K562 (cell line): ENCODE measurements at regions not wholly inside any gene's neighbourhood (a gene's known extent, or its start where the extent isn't known, plus 50 kb on each side); places are given as distances from the start of the nearest gene placed in this dataset.

Source experiments
- ATAC-seq: fragments of 200-7000 bp; cut with Tn5 transposase; 3 replicates; pipeline ENCODE4 v1.9.1; 2020; ENCODE audit warnings: moderate library complexity
- BruUV-seq: library from RNA; stranded (reverse); fragments of 400-500 nt; replicated peaks from 2 replicates; lab custom pipeline; 2021; lab: Mats Ljungman, UMichigan
- CTCF ChIA-PET: fragments of 300-600 bp; formaldehyde crosslinking; extraction: SDS; loops from one replicate; lab custom pipeline; 2021; ENCODE audit warnings: low intra/inter-chr PET ratio; lab: Yijun Ruan, JAX
- POLR2A ChIA-PET: fragments of 300-600, 350-650 bp; sonication (Branson Sonifier 250); formaldehyde crosslinking; extraction: SDS; loops from one replicate; lab custom pipeline; 2021; ENCODE audit warnings: antibody characterized with exemption, inconsistent platforms; lab: Yijun Ruan, JAX
- DNase-seq, 4 experiments: peaks; one replicate each; pipeline versions ENCODE4 v3.0.0 to v3.0.0-alpha.2; 2011 to 2018; ENCODE audit warnings: low spot score in 3 of 4, mixed read lengths in 3 of 4; ENCODE audit errors: extremely low read depth in 1 of 4
- FAIRE-seq: peaks from 2 replicates; lab custom pipeline; 2011; peaks lifted over from hg19 to GRCh38; lab: Jason Lieb, UNC
- H2AFZ ChIP-seq: 2 replicates; pipeline ENCODE4 v1.6.0; 2011; ENCODE audit warnings: low read depth, low read length, control low read depth, inconsistent platforms
- H3K27ac ChIP-seq: fragments of 200-600 bp; 3 replicates; pipeline ENCODE4 v1.8.0; 2011; ENCODE audit warnings: low read depth, mild to moderate bottlenecking, control low read depth, inconsistent platforms, low read length, moderate library complexity, mixed read lengths; ENCODE audit errors: extremely low read depth
- H3K27me3 ChIP-seq, 2 experiments: fragments of 300-600 bp in 1 of 2; 2 replicates in 1 of 2; 3 replicates in 1 of 2; pipeline versions ENCODE4 v1.6.0 to v1.8.0; 2011; ENCODE audit warnings: inconsistent platforms in 2 of 2, low read length in 2 of 2, mild to moderate bottlenecking in 1 of 2, mixed read lengths in 1 of 2, moderate library complexity in 1 of 2; ENCODE audit not compliant: control insufficient read depth in 2 of 2, insufficient read depth in 2 of 2
- H3K36me3 ChIP-seq: fragments of 300-600 bp; 3 replicates; pipeline ENCODE4 v1.8.0; 2011; ENCODE audit warnings: mild to moderate bottlenecking, low read length, inconsistent platforms; ENCODE audit not compliant: control insufficient read depth, insufficient read depth
- H3K4me1 ChIP-seq, 2 experiments: fragments of 200-600 bp in 1 of 2; replicated peaks in 1 of 2; 2 replicates in 1 of 2; 3 replicates in 1 of 2; pipeline versions ENCODE4 v1.5.1 to v1.8.0; 2011; ENCODE audit warnings: inconsistent platforms in 2 of 2, low read length in 2 of 2, mild to moderate bottlenecking in 1 of 2, mixed read lengths in 1 of 2, moderate library complexity in 1 of 2; ENCODE audit not compliant: control insufficient read depth in 2 of 2, insufficient read depth in 2 of 2
- H3K4me2 ChIP-seq: 2 replicates; pipeline ENCODE4 v1.6.1; 2011; ENCODE audit warnings: low read length, control low read depth, inconsistent platforms, mixed read lengths; ENCODE audit not compliant: insufficient read depth
- H3K4me3 ChIP-seq: fragments of 200-600 bp; sonication (generic), shearing (Covaris generic); 2 replicates; pipeline ENCODE4 v1.5.1; 2016; ENCODE audit warnings: control low read depth, inconsistent platforms
- H3K79me2 ChIP-seq: fragments of 200-600 bp; 3 replicates; pipeline ENCODE4 v1.8.0; 2011; ENCODE audit warnings: low read length, inconsistent platforms; ENCODE audit not compliant: control insufficient read depth, insufficient read depth
- H3K9ac ChIP-seq, 2 experiments: 2 replicates each; pipeline versions ENCODE4 v1.6.0 to v1.6.1; 2011; ENCODE audit warnings: low read depth in 2 of 2, low read length in 2 of 2, control low read depth in 1 of 2, inconsistent platforms in 1 of 2, mild to moderate bottlenecking in 1 of 2, mixed read lengths in 1 of 2; ENCODE audit not compliant: insufficient read depth in 1 of 2
- H3K9me1 ChIP-seq: one replicate; pipeline ENCODE4 v1.6.0; 2011; ENCODE audit warnings: inconsistent platforms, mild to moderate bottlenecking, low read length, moderate library complexity; ENCODE audit not compliant: control insufficient read depth, insufficient read depth
- H3K9me3 ChIP-seq: replicated peaks from 2 replicates; pipeline ENCODE4 v1.5.1; 2011; ENCODE audit warnings: low read depth, low read length, inconsistent platforms; ENCODE audit not compliant: control insufficient read depth, insufficient read depth
- H4K20me1 ChIP-seq: replicated peaks from 2 replicates; pipeline ENCODE4 v1.6.1; 2011; ENCODE audit warnings: low read length, inconsistent platforms, mixed read lengths; ENCODE audit not compliant: control insufficient read depth, insufficient read depth
- CREB5 ChIP-seq: fragments of 250-450 bp; sonication (Bioruptor Pico); IDR thresholded peaks from 2 replicates; pipeline ENCODE4 v1.5.0; 2020; ENCODE audit warnings: mild to moderate bottlenecking
- NFRKB ChIP-seq: fragments of 450-650 bp; IDR thresholded peaks from 2 replicates; pipeline ENCODE4 v1.6.1; 2016; ENCODE audit warnings: low read depth
- STAG1 ChIP-seq: sonication (generic); formaldehyde crosslinking; IDR thresholded peaks from 2 replicates; pipeline ENCODE4 v1.5.0; 2020; ENCODE audit warnings: missing genetic modification reagents, borderline replicate concordance
- TCFL5 ChIP-seq: fragments of 250-450 bp; sonication (Bioruptor Pico); conservative IDR thresholded peaks from 2 replicates; pipeline ENCODE4 v1.6.1; 2021; ENCODE audit warnings: mild to moderate bottlenecking, moderate library complexity, matching md5 sums
- ZBTB11 ChIP-seq, 3 experiments: fragments of 200-800 bp in 1 of 3; fragments of 250-450 bp in 1 of 3; fragments of 450-650 bp in 1 of 3; sonication (Bioruptor Pico) in 1 of 3; sonication (Bioruptor generic) in 1 of 3; formaldehyde crosslinking in 1 of 3; IDR thresholded peaks; 2 replicates each; pipeline versions ENCODE4 v1.6.1 to v1.8.0; 2016 to 2022; ENCODE audit warnings: mild to moderate bottlenecking in 2 of 3, missing genetic modification characterization in 2 of 3, missing compliant biosample characterization in 1 of 3, moderate library complexity in 1 of 3
- ZNF224 ChIP-seq: sonication (generic); formaldehyde crosslinking; IDR thresholded peaks from 2 replicates; pipeline ENCODE4 v1.8.0; 2022; ENCODE audit warnings: mild to moderate bottlenecking, missing genetic modification reagents
- ZNF3 ChIP-seq: fragments of 250-450 bp; sonication (Bioruptor Pico); IDR thresholded peaks from 2 replicates; pipeline ENCODE4 v1.5.0; 2021; ENCODE audit warnings: mild to moderate bottlenecking, moderate library complexity
- WGBS: fragments of 100-300 bp; shearing (Covaris generic); methylation state at CpG from one replicate; pipeline ENCODE4 v1.1.6; 2016; ENCODE audit warnings: low coverage, mixed read lengths; ENCODE audit not compliant: insufficient coverage; ENCODE audit errors: missing lambda C conversion rate; 5-methylcytosine and 5-hydroxymethylcytosine counted together
- in situ Hi-C: fragments of 300-500 bp; cut with MboI; formaldehyde crosslinking; loops from 4 replicates; pipeline ENCODE4 v1.15.0; 2018; ENCODE audit warnings: inconsistent platforms, mixed read lengths
- intact Hi-C: fragments of 100-400 bp; cut with micrococcal nuclease; formaldehyde crosslinking; loops from 2 replicates; pipeline ENCODE4 v1.14.2; 2022

GRCh38 chr6:40286721-40287120 is 300.4 kb downstream of the LRFN2 start:
- peaks cover 2% of the 10 kb centered on the region for H3K9me1 ChIP-seq
- WGBS, result 0% methylated on average over 3 of the region's 3 CpGs
- in situ Hi-C loops, result no loop called here
- BruUV-seq, result no TSS peak
- ATAC-seq (no peak), DNase-seq (no peak), FAIRE-seq (no peak)
- no peaks in the 10 kb centered on the region for H3K79me2 ChIP-seq
- H3K4me1 ChIP-seq, result no peaks in the 10 kb centered on the region
- intact Hi-C loops, result no loop called here
- H4K20me1 ChIP-seq, result no peaks in the 10 kb centered on the region
- H2AFZ ChIP-seq, result no peak overlapping the region
- no peaks in the 10 kb centered on the region for H3K9me3 ChIP-seq
- no peak for TF ChIP-seq ZNF3 (CRISPR knock-in tag)
- no peak overlapping the region for H3K4me2 ChIP-seq
- ChIA-PET POLR2A (interaction anchor here (0.7 kb wide), 1 partner anchor 1482 kb away, joined by 3 read pairs; no protein-coding TSS in a partner anchor), CTCF (interaction anchor here (0.5 to 0.7 kb wide), 2 partner anchors 10 to 306 kb away, joined by 3 read pairs; no protein-coding TSS in a partner anchor)
- no peaks in the 10 kb centered on the region for H3K36me3 ChIP-seq
- peaks cover 4 to 22% of the 10 kb centered on the region in 2 experiments; a peak in 2 of 5 replicates for H3K27me3 ChIP-seq
- no peak overlapping the region for H3K9ac ChIP-seq
- no peak overlapping the region for H3K4me3 ChIP-seq
- no peak overlapping the region for H3K27ac ChIP-seq

GRCh38 chr6:40285996-40286395 is 301.2 kb downstream of the LRFN2 start:
- WGBS, result 2% methylated on average over 10 of the region's 10 CpGs
- ChIA-PET POLR2A (interaction anchor here (0.7 kb wide), 1 partner anchor 1481 kb away, joined by 3 read pairs; no protein-coding TSS in a partner anchor), CTCF (interaction anchor here (0.5 kb wide), 1 partner anchor 9 kb away, joined by 3 read pairs; no protein-coding TSS in a partner anchor)
- no TSS peak for BruUV-seq
- FAIRE-seq (no peak), DNase-seq (no peak), ATAC-seq (no peak)
- no peaks in the 10 kb centered on the region for H3K4me1 ChIP-seq
- H4K20me1 ChIP-seq, result no peaks in the 10 kb centered on the region
- in situ Hi-C loops, result no loop called here
- intact Hi-C loops, result no loop called here
- no peaks in the 10 kb centered on the region for H3K36me3 ChIP-seq
- H3K4me3 ChIP-seq, result no peak overlapping the region
- no peak overlapping the region for H3K4me2 ChIP-seq
- H3K27ac ChIP-seq, result no peak overlapping the region
- H3K9ac ChIP-seq, result no peak overlapping the region
- peaks cover 2% of the 10 kb centered on the region for H3K9me1 ChIP-seq
- H3K27me3 ChIP-seq, result peaks cover 3 to 22% of the 10 kb centered on the region in 2 experiments; a peak in 2 of 5 replicates
- no peaks in the 10 kb centered on the region for H3K79me2 ChIP-seq
- no peak overlapping the region for H2AFZ ChIP-seq
- H3K9me3 ChIP-seq, result no peaks in the 10 kb centered on the region
- TF ChIP-seq TCFL5 (CRISPR knock-in tag) (no peak), STAG1 (CRISPR knock-in tag) (no peak), NFRKB (no peak), ZNF224 (no peak), CREB5 (CRISPR knock-in tag) (no peak), ZBTB11 (CRISPR knock-in tag; IDR thresholded peaks at IDR 0.05) (no peak)
